Peyer's patch (tissue), 4 donors: ENCODE measurements at regions not wholly inside any gene's neighbourhood (a gene's known extent, or its start where the extent isn't known, plus 50 kb on each side); places are given as distances from the start of the nearest gene placed in this dataset.

ENCODE experiments used
- DNase-seq, 3 donors: peaks; one replicate each; pipeline ENCODE4 v3.0.0-alpha.2; 2017 to 2019
- H3K27ac ChIP-seq, 4 donors: fragments of 200-600 bp; sonication (generic); one replicate each; pipeline ENCODE4 v1.5.1; 2016 to 2019
- H3K27me3 ChIP-seq, 2 donors: fragments of 200-600 bp; sonication (generic); one replicate each; pipeline ENCODE4 v1.5.1; 2019
- H3K36me3 ChIP-seq, 3 donors: fragments of 200-600 bp; sonication (generic); one replicate each; pipeline ENCODE4 v1.5.1; 2016 to 2019
- H3K4me1 ChIP-seq, 4 donors: fragments of 200-600 bp; sonication (generic); one replicate each; pipeline ENCODE4 v1.5.1; 2016 to 2019
- H3K4me3 ChIP-seq, 4 donors: fragments of 200-600 bp; sonication (generic); 1 replicate in 3 of 4; 2 replicates in 1 of 4; pipeline ENCODE4 v1.5.1; 2016 to 2019; ENCODE audit warnings: mild to moderate bottlenecking in 1 of 4
- H3K9me3 ChIP-seq, 4 donors: fragments of 200-600 bp; sonication (generic); one replicate each; pipeline ENCODE4 v1.5.1; 2016 to 2019; ENCODE audit warnings: mild to moderate bottlenecking in 1 of 4
- POLR2A ChIP-seq, 2 donors: fragments of 450-650 bp; IDR thresholded peaks; one replicate each; pipeline ENCODE4 v1.5.1; 2017; ENCODE audit warnings: antibody characterized with exemption in 2 of 2, mild to moderate bottlenecking in 2 of 2, moderate library complexity in 2 of 2
- TF ChIP-seq, protein P1 (sequence below), 6 experiments: fragments of 450-650 bp in 4 of 6; fragments of 200-600 bp in 2 of 6; sonication (generic) in 1 of 6; IDR thresholded peaks; one replicate each; pipeline ENCODE4 v1.5.1; 2017 to 2019; ENCODE audit warnings: antibody characterized with exemption in 6 of 6, mild to moderate bottlenecking in 3 of 6, moderate library complexity in 1 of 6

DNA sequence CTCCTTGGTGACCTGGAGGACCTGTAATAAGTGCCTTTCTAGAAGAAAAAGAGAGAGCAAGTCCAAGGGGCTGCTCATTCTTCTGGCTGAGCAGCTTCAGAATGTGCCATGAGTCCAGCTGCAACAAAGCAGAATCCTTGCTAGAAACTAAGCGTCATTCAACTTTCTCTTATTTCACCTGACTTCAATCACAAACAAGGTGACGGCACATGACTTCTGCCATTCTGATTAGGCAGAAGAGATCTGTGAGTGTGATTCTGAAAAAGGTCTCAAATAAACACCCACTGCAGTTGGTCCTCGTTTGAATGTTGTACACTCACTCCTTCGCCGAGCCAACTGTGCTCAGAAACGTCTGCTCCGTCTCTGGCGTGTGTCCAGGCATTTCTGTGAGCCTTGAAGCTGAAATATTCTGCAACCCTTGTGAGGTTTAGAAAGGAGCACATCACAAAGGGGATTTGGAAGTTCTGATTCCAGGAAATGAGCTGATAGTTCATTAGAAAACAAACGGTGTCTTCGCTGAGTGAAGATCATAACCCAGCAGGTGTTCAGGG lies 623.8 kb upstream of the KIRREL3 start:
- H3K27me3 ChIP-seq: no peaks in the 10 kb centered on the region
- H3K36me3 ChIP-seq: no peaks in the 10 kb centered on the region
- peaks cover 0 to 5% (median 0%) of the 10 kb centered on the region in 4 donors for H3K4me1 ChIP-seq
- H3K9me3 ChIP-seq: no peaks in the 10 kb centered on the region
- DNase-seq: no peak
- no peak for TF ChIP-seq POLR2A (IDR thresholded peaks at IDR 0.05)
- TF ChIP-seq, protein P1, sequence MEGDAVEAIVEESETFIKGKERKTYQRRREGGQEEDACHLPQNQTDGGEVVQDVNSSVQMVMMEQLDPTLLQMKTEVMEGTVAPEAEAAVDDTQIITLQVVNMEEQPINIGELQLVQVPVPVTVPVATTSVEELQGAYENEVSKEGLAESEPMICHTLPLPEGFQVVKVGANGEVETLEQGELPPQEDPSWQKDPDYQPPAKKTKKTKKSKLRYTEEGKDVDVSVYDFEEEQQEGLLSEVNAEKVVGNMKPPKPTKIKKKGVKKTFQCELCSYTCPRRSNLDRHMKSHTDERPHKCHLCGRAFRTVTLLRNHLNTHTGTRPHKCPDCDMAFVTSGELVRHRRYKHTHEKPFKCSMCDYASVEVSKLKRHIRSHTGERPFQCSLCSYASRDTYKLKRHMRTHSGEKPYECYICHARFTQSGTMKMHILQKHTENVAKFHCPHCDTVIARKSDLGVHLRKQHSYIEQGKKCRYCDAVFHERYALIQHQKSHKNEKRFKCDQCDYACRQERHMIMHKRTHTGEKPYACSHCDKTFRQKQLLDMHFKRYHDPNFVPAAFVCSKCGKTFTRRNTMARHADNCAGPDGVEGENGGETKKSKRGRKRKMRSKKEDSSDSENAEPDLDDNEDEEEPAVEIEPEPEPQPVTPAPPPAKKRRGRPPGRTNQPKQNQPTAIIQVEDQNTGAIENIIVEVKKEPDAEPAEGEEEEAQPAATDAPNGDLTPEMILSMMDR (IDR thresholded peaks at IDR 0.05): no peak
- no peak overlapping the region for H3K27ac ChIP-seq
- no peak overlapping the region for H3K4me3 ChIP-seq

DNA sequence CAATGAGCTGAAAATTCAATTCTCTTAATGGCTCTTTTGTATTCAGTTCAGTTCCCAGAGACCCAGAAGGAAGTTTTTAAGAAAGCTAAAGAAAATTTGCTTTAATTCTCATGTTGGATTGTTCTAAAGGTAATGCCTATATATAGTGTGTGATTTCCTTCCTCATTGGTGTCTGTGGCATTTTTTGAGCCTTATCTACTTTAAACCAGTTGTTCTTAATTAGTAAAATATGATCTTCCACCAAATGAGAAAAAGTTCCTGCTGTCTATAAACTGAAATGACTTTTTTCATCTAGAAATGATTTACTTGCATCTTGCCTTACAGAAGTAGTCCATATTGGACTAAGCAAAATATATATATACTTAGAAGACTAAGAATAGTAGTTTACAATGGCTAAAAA lies 622.1 kb upstream of the KIRREL3 start:
- TF ChIP-seq, protein P1 (IDR thresholded peaks at IDR 0.05): no peak
- TF ChIP-seq POLR2A (IDR thresholded peaks at IDR 0.05): no peak
- H3K27me3 ChIP-seq: no peaks in the 10 kb centered on the region
- H3K9me3 ChIP-seq: no peaks in the 10 kb centered on the region
- no peaks in the 10 kb centered on the region for H3K36me3 ChIP-seq
- no peak overlapping the region for H3K27ac ChIP-seq
- no peak overlapping the region for H3K4me3 ChIP-seq
- DNase-seq: no peak
- H3K4me1 ChIP-seq: no peaks in the 10 kb centered on the region

DNA sequence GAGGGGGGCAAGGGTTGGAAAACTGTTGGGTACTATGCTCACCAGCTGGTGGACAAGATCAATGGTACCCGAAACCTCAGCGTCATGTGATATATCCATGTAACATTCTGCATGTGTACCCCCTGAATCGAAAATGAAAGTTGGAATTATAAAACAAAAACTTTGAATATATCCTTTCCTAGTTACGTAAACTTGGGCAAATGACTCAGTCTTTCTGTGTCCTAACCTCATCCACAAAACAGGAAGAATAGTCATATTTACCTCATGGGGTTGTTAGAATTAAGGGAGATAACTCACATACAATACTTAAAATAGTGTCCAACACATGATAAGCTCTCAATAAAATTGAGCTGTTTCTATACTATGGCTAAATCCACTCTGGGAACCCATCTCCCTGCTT lies 620.1 kb upstream of the KIRREL3 start:
- no peaks in the 10 kb centered on the region for H3K4me1 ChIP-seq
- no peaks in the 10 kb centered on the region for H3K27me3 ChIP-seq
- no peaks in the 10 kb centered on the region for H3K36me3 ChIP-seq
- no peak for DNase-seq
- H3K9me3 ChIP-seq: no peaks in the 10 kb centered on the region
- H3K27ac ChIP-seq: no peak overlapping the region
- TF ChIP-seq, protein P1 (IDR thresholded peaks at IDR 0.05): no peak
- TF ChIP-seq POLR2A (IDR thresholded peaks at IDR 0.05): no peak
- H3K4me3 ChIP-seq: no peak overlapping the region

DNA sequence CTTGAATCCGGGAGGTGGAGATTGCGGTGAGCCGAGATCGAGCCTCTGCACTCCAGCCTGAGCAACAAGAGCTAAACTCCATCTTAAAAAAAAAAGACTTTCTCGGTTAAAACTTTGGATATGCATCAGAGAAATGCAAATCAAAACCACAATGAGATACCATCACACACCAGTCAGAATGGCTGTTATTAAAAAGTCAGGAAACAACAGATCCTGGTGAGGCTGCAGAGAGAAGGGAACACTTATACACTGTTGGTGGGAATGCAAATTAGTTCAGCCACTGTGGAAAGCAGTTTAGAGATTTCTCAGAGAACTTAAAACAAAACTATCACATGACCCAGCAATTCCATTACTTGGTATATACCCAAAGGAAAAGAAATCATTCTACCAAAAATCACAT lies 619.4 kb upstream of the KIRREL3 start:
- Histone ChIP-seq H3K27me3 (no peaks in the 10 kb centered on the region), H3K27ac (no peak overlapping the region), H3K4me3 (no peak overlapping the region), H3K9me3 (no peaks in the 10 kb centered on the region), H3K4me1 (no peaks in the 10 kb centered on the region), H3K36me3 (no peaks in the 10 kb centered on the region)
- no peak for DNase-seq
- no peak for TF ChIP-seq POLR2A (IDR thresholded peaks at IDR 0.05)
- TF ChIP-seq, protein P1 (IDR thresholded peaks at IDR 0.05): no peak

DNA sequence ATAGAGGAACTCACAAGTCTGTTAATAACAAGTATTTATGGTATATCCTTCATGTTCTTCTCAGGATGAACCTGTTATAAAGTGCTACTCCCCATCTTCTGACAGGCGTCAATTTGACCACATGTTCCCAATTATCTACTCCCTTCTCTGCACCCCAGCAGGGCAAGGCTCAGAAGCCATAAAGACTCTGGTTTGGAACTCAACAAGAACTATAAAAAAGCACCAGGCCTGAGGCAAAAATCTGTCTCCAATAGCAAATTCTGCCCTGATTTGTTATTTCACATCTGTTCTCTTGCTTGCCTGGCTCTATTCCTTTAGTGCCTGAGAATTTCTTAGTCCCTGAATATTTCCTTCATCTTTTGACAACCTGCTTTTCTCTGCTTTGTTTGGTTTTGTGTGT lies 618.2 kb upstream of the KIRREL3 start:
- no peaks in the 10 kb centered on the region for H3K27me3 ChIP-seq
- H3K9me3 ChIP-seq: no peaks in the 10 kb centered on the region
- H3K4me3 ChIP-seq: no peak overlapping the region
- no peak for DNase-seq
- no peaks in the 10 kb centered on the region for H3K4me1 ChIP-seq
- TF ChIP-seq, protein P1 (IDR thresholded peaks at IDR 0.05): no peak
- TF ChIP-seq POLR2A (IDR thresholded peaks at IDR 0.05): no peak
- H3K36me3 ChIP-seq: no peaks in the 10 kb centered on the region
- no peak overlapping the region for H3K27ac ChIP-seq

DNA sequence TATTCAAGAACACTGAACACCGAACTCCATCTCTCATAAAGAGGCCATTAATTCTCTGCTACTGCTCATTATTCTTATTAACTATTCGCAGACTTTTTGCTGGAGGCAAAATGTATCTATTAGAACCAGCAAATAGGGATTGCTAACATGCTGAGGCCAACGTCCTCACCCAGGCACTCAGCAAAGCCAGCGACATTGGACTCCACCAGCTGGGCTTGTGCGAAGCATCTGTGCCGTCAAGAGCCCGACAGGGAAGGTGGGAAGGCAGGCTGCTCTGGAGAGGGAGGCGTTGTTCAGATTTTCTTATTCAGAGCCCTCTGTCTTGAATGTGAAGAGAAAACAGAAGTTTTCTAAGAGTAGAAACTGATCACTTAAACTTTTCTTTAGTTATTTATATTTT lies 615.6 kb upstream of the KIRREL3 start:
- Histone ChIP-seq H3K4me3 (no peak overlapping the region), H3K27ac (no peak overlapping the region), H3K4me1 (no peaks in the 10 kb centered on the region), H3K27me3 (no peaks in the 10 kb centered on the region), H3K9me3 (no peaks in the 10 kb centered on the region), H3K36me3 (no peaks in the 10 kb centered on the region)
- TF ChIP-seq POLR2A (IDR thresholded peaks at IDR 0.05): no peak
- TF ChIP-seq, protein P1 (IDR thresholded peaks at IDR 0.05): no peak
- no peak for DNase-seq
